ENCODE measurements at regions not wholly inside any gene's neighbourhood (a gene's known extent, or its start where the extent isn't known, plus 50 kb on each side); places are given as distances from the start of the nearest gene placed in this dataset.
A peak's percentile ranks its signal among the peaks of the same experiment; 100 is the strongest.

GRCh38 chr5:92041911-92042660 is 659.0 kb upstream of the ARRDC3 start:
- Mint-ChIP-seq H3K27me3 (ENCODE audit: insufficient read depth, low read depth, poor library complexity) (no peaks in the 10 kb centered on the region), H3K4me1 (no peaks in the 10 kb centered on the region; the same call in 2 of the 3 replicates), H3K36me3 (ENCODE audit: low read depth) (no peaks in the 10 kb centered on the region), H3K27ac (peak overlapping the region; percentile 80; the same call in 1 of the 2 replicates), H3K9me3 (no peaks in the 10 kb centered on the region), H3K4me3 (no peak overlapping the region)
- H4K20me1 ChIP-seq (replicated peaks; ENCODE audit: insufficient read depth), result no peaks in the 10 kb centered on the region
- no peak overlapping the region for H2AFZ ChIP-seq
- TF ChIP-seq STAT1 (IDR thresholded peaks at IDR 0.05; ENCODE audit: unreplicated experiment), result no peak
- H3F3A ChIP-seq (replicated peaks; ENCODE audit: low read depth), result no peaks in the 10 kb centered on the region
- H3K79me2 ChIP-seq (replicated peaks; ENCODE audit: insufficient read depth), result no peaks in the 10 kb centered on the region
- no peaks in the 10 kb centered on the region for H3K4me1 ChIP-seq (ENCODE audit: insufficient read depth)
- H3K27ac ChIP-seq (ENCODE audit: low read depth), result no peak overlapping the region
- DNase-seq (ENCODE audit: low spot score) (no peak), ATAC-seq (no peak)
- H3K9me2 ChIP-seq (ENCODE audit: insufficient read depth), result no peaks in the 10 kb centered on the region
- H3K4me3 ChIP-seq, result no peak overlapping the region
- H3K27me3 ChIP-seq (ENCODE audit: insufficient read depth), result no peaks in the 10 kb centered on the region
- no peaks in the 10 kb centered on the region for H3K36me3 ChIP-seq (ENCODE audit: insufficient read depth)
- no peak overlapping the region for H3K4me2 ChIP-seq

GRCh38 chr5:92041206-92041605 is 658.1 kb upstream of the ARRDC3 start:
- no peaks in the 10 kb centered on the region for H3F3A ChIP-seq (replicated peaks; ENCODE audit: low read depth)
- Mint-ChIP-seq H3K9me3 (no peaks in the 10 kb centered on the region), H3K36me3 (ENCODE audit: low read depth) (no peaks in the 10 kb centered on the region), H3K27me3 (ENCODE audit: insufficient read depth, low read depth, poor library complexity) (no peaks in the 10 kb centered on the region), H3K27ac (no peak overlapping the region), H3K4me1 (no peaks in the 10 kb centered on the region; the same call in 2 of the 3 replicates), H3K4me3 (no peak overlapping the region)
- H3K27ac ChIP-seq (ENCODE audit: low read depth), result no peak overlapping the region
- no peaks in the 10 kb centered on the region for H4K20me1 ChIP-seq (replicated peaks; ENCODE audit: insufficient read depth)
- no peak overlapping the region for H3K4me2 ChIP-seq
- H2AFZ ChIP-seq, result no peak overlapping the region
- ATAC-seq (no peak), DNase-seq (ENCODE audit: low spot score) (no peak)
- no peak overlapping the region for H3K4me3 ChIP-seq
- no peaks in the 10 kb centered on the region for H3K79me2 ChIP-seq (replicated peaks; ENCODE audit: insufficient read depth)
- H3K4me1 ChIP-seq (ENCODE audit: insufficient read depth), result no peaks in the 10 kb centered on the region
- H3K27me3 ChIP-seq (ENCODE audit: insufficient read depth), result no peaks in the 10 kb centered on the region
- TF ChIP-seq POLR2AphosphoS5 (IDR thresholded peaks at IDR 0.05; ENCODE audit: low read depth), result no peak
- TF ChIP-seq CREB1 (CRISPR knock-in tag; IDR thresholded peaks at IDR 0.05; ENCODE audit: low read depth), result no peak
- no peak for TF ChIP-seq ETS1 (IDR thresholded peaks at IDR 0.05)
- TF ChIP-seq EZH2 (IDR thresholded peaks at IDR 0.05; ENCODE audit: low read depth, unreplicated experiment), result no peak
- no peak for TF ChIP-seq REST (IDR thresholded peaks at IDR 0.05; ENCODE audit: unreplicated experiment)
- TF ChIP-seq ZNF114 (CRISPR knock-in tag; IDR thresholded peaks at IDR 0.05), result no peak
- TF ChIP-seq STAT1 (IDR thresholded peaks at IDR 0.05; ENCODE audit: unreplicated experiment), result no peak
- TF ChIP-seq ZNF462 (CRISPR knock-in tag; IDR thresholded peaks at IDR 0.05), result no peak
- H3K36me3 ChIP-seq (ENCODE audit: insufficient read depth), result no peaks in the 10 kb centered on the region
- H3K9me2 ChIP-seq (ENCODE audit: insufficient read depth), result no peaks in the 10 kb centered on the region

All from GM23338 (cell line).